Neural crest cell (in vitro differentiated cells): ENCODE measurements at regions not wholly inside any gene's neighbourhood (a gene's known extent, or its start where the extent isn't known, plus 50 kb on each side); places are given as distances from the start of the nearest gene placed in this dataset.

Experiments
- DNase-seq: peaks from one replicate; pipeline ENCODE4 v3.0.0; 2021; ENCODE audit warnings: low read depth, mixed read lengths, low spot score
- H3K27ac Mint-ChIP-seq: one replicate; pipeline ENCODE4 v1.8.0; 2021; ENCODE audit warnings: mild to moderate bottlenecking, mixed read lengths; ENCODE audit not compliant: unreplicated experiment
- H3K27me3 Mint-ChIP-seq: 2 replicates; pipeline ENCODE4 v1.8.0; 2021; ENCODE audit warnings: low read depth, mild to moderate bottlenecking, mixed read lengths
- H3K36me3 Mint-ChIP-seq: 2 replicates; pipeline ENCODE4 v1.8.0; 2021; ENCODE audit warnings: low read depth, mild to moderate bottlenecking, mixed read lengths
- H3K4me1 Mint-ChIP-seq: 2 replicates; pipeline ENCODE4 v1.8.0; 2021; ENCODE audit warnings: mixed read lengths
- H3K4me3 Mint-ChIP-seq: one replicate; pipeline ENCODE4 v1.8.0; 2021; ENCODE audit warnings: mild to moderate bottlenecking, mixed read lengths
- H3K9me3 Mint-ChIP-seq: 2 replicates; pipeline ENCODE4 v1.8.0; 2021; ENCODE audit warnings: mixed read lengths
- TF ChIP-seq, protein P1 (sequence below): fragments of 200-600 bp; sonication (generic); conservative IDR thresholded peaks from 2 replicates; pipeline ENCODE4 v1.5.0; 2021; ENCODE audit warnings: antibody characterized with exemption, mild to moderate bottlenecking

DNA sequence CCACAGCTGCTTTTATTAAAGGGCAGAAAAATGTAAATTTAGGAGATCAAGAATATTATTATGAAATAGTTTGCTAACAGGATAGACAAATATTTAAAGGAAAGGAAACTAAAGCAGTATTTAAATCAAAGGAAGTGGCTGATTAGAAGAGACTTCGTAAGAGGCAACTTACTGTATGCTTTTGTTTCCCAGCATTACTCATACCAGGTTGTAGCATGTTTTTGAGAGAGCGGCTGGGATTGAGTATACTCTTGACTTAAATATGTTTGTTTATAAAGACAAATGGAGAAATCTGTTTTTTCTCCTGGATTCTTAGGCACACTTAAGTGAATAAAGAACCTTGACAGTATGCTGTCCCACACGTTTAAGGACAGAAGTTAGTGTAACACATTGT is 293.7 kb downstream of the ZNF248 start:
- DNase-seq = no peak
- TF ChIP-seq, protein P1, sequence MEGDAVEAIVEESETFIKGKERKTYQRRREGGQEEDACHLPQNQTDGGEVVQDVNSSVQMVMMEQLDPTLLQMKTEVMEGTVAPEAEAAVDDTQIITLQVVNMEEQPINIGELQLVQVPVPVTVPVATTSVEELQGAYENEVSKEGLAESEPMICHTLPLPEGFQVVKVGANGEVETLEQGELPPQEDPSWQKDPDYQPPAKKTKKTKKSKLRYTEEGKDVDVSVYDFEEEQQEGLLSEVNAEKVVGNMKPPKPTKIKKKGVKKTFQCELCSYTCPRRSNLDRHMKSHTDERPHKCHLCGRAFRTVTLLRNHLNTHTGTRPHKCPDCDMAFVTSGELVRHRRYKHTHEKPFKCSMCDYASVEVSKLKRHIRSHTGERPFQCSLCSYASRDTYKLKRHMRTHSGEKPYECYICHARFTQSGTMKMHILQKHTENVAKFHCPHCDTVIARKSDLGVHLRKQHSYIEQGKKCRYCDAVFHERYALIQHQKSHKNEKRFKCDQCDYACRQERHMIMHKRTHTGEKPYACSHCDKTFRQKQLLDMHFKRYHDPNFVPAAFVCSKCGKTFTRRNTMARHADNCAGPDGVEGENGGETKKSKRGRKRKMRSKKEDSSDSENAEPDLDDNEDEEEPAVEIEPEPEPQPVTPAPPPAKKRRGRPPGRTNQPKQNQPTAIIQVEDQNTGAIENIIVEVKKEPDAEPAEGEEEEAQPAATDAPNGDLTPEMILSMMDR = no peak
- H3K27me3 Mint-ChIP-seq = no peaks in the 10 kb centered on the region

DNA sequence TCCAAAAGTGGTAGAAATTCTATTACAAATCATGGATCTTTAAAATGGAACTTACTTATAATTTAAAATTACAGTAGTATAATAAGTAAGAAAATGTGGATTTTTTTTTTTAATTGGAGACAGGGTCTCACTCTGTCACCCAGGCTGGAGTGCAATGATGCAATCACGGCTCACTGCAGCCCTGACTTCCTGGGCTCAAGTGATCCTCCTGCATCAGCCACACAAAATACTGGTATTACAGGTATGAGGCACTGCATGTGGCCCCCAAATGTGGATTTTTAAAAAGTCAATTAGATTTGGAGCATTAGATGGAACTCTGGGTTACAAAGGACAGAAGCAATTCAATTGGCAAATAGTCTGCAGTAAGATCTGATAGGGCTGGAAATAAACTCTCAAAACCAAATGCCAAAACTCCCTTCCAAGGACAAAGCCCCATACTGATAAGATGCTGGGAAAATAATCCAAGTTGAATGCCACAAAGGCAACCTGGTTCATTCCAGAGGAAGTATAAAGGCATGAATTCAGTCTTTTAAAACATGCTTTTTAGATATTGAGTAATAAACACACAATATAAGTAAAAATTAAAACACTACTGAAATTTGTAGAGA is 294.2 kb downstream of the ZNF248 start:
- Mint-ChIP-seq H3K36me3 (no peaks in the 10 kb centered on the region), H3K27ac (no peak overlapping the region), H3K4me1 (no peaks in the 10 kb centered on the region), H3K27me3 (no peaks in the 10 kb centered on the region), H3K4me3 (no peak overlapping the region), H3K9me3 (peaks cover 15% of the 10 kb centered on the region)
- TF ChIP-seq, protein P1 = no peak
- no peak for DNase-seq

More for the DNA sequence above, 293.7 kb downstream of the ZNF248 start:
- Mint-ChIP-seq H3K4me3 (no peak overlapping the region), H3K27ac (no peak overlapping the region), H3K9me3 (peaks cover 16% of the 10 kb centered on the region), H3K4me1 (no peaks in the 10 kb centered on the region), H3K36me3 (no peaks in the 10 kb centered on the region)

DNA sequence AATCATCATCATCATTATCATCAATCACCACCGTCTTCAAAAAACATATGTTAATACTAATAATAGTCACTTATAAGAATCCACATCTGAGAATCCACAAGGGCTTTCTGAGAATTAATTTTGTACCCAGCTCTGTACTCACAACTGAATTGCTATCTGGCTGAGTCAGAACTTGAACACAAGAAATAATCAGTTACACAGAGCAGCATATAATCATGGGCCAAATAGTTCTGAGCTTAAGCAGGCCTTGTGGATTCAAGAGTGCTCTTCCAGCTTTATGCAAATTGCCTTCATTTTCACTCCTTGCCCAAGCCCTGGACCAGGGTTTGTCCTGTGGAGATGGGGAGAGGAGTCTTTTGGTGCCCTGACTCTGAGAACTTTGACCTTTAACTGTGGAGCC is 304.5 kb downstream of the ZNF248 start:
- no peaks in the 10 kb centered on the region for H3K36me3 Mint-ChIP-seq
- H3K9me3 Mint-ChIP-seq = peaks cover 10% of the 10 kb centered on the region
- TF ChIP-seq, protein P1 = no peak
- no peak for DNase-seq
- H3K4me3 Mint-ChIP-seq = no peak overlapping the region
- H3K27me3 Mint-ChIP-seq = no peaks in the 10 kb centered on the region
- no peaks in the 10 kb centered on the region for H3K4me1 Mint-ChIP-seq
- no peak overlapping the region for H3K27ac Mint-ChIP-seq

DNA sequence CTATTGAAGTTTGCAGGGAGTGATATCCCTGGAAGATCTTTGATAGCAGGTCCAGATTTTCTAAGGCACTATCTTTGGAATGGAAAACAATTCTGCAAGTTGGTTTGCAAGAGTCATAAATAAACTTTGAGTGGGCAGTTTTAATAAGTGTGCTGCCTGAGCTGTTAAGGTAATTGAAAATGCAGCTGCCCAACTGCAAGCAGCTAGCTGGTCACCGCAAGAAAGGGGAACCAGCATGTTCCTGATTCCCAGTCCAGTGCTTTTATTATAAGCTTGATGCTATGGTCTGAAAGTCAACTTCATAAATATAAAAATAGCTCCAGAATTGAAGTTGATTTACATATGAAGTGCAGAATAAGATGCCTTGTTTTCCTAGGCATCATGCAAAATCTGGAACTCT is 308.4 kb downstream of the ZNF248 start:
- DNase-seq = no peak
- H3K4me1 Mint-ChIP-seq = no peaks in the 10 kb centered on the region
- no peak overlapping the region for H3K4me3 Mint-ChIP-seq

DNA sequence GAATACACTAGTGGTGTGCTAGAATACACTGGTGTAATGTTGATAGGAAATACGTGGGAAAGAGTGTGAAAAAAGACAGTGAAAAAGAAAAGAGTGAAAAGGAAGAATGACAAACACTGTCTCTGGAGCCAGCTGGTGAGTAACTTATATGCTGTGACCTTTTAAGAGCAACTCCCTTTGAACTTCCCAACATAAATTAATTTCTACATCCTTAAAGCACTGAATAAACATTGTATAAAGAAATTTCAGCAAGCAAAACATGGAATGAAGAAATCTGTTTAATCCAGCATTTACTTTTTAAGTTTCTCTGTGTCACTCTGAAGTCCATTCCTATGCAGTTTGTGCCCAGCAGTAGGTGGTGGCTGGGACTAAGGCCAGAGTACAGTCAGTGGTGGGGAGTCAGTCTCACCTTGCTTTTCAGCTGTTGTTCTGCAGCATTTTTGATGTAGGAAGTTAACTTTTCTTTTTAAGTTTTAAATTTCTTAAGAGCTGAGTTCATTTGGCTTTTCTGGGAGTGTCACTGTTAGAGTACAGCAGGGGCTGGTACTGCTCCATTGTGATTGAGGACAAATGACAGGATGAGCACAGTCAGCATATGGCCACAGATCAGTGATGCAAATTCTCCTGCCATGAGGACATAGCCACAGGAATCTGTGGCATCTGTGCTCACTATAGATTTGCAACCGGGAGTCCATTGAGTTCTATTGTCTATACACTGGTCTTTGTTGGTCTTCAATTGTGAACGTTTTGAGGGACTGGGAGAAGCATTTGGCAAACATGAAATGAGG is 321.8 kb downstream of the ZNF248 start:
- TF ChIP-seq, protein P1 = no peak
- DNase-seq = no peak
- Mint-ChIP-seq H3K27ac (no peak overlapping the region), H3K36me3 (peaks cover 5% of the 10 kb centered on the region), H3K27me3 (no peaks in the 10 kb centered on the region), H3K4me1 (no peaks in the 10 kb centered on the region), H3K9me3 (peaks cover 24% of the 10 kb centered on the region), H3K4me3 (no peak overlapping the region)

More for the DNA sequence above, 308.4 kb downstream of the ZNF248 start:
- H3K36me3 Mint-ChIP-seq = no peaks in the 10 kb centered on the region
- peaks cover 5% of the 10 kb centered on the region for H3K9me3 Mint-ChIP-seq
- no peaks in the 10 kb centered on the region for H3K27me3 Mint-ChIP-seq
- TF ChIP-seq, protein P1 = no peak
- no peak overlapping the region for H3K27ac Mint-ChIP-seq
